Large intestine (tissue), 3 donors: ENCODE measurements at regions not wholly inside any gene's neighbourhood (a gene's known extent, or its start where the extent isn't known, plus 50 kb on each side); places are given as distances from the start of the nearest gene placed in this dataset.

ENCODE experiments used
- DNase-seq, 2 donors: peaks; one replicate each; pipeline versions ENCODE4 v3.0.0 to v3.0.0-alpha.2; 2013
- H3K27ac ChIP-seq: one replicate; pipeline ENCODE4 v1.5.1; 2013; ENCODE audit warnings: low read length
- H3K27me3 ChIP-seq: 2 replicates; pipeline ENCODE4 v1.6.1; 2013; ENCODE audit warnings: low read length; ENCODE audit not compliant: control insufficient read depth, insufficient read depth
- H3K36me3 ChIP-seq: 2 replicates; pipeline ENCODE4 v1.6.1; 2013; ENCODE audit warnings: low read length; ENCODE audit not compliant: control insufficient read depth, insufficient read depth
- H3K4me1 ChIP-seq: one replicate; pipeline ENCODE4 v1.6.1; 2013; ENCODE audit warnings: low read length; ENCODE audit not compliant: control insufficient read depth, insufficient read depth
- H3K4me3 ChIP-seq: one replicate; pipeline ENCODE4 v1.5.1; 2013; ENCODE audit warnings: low read length
- H3K9me3 ChIP-seq: one replicate; pipeline ENCODE4 v1.6.1; 2013; ENCODE audit warnings: mild to moderate bottlenecking, low read depth, low read length, moderate library complexity; ENCODE audit not compliant: control insufficient read depth
- WGBS: methylation state at CpG from one replicate; pipeline ENCODE4 v1.1.5; 2013; ENCODE audit warnings: low lambda C conversion rate; ENCODE audit not compliant: insufficient coverage; 5-methylcytosine and 5-hydroxymethylcytosine counted together

DNA sequence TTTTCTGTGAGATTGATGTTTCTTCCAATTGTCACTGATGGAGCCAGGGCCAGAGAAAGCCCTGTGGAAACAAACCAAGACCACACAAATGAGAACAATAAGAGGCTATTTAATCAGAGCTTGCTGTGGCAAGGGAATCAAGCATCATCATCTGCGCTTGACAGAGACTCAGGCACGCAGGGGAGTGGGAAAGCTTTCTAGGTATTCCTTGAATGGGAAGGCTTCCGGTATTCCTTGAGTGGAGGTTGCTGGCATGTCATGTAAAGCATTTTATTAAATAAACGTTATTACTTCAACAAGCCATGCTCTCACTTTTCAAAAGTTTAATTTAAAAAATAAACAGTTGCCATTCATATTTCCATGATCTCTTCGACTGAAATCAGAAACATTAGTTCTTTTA lies 194.6 kb upstream of the SYT4 start:
- WGBS: 60% methylated on average over 2 of the region's 5 CpGs
- Histone ChIP-seq H3K27ac (no peak overlapping the region), H3K27me3 (no peaks in the 10 kb centered on the region), H3K9me3 (no peaks in the 10 kb centered on the region), H3K36me3 (no peaks in the 10 kb centered on the region), H3K4me3 (no peak overlapping the region), H3K4me1 (no peaks in the 10 kb centered on the region)
- DNase-seq: no peak

DNA sequence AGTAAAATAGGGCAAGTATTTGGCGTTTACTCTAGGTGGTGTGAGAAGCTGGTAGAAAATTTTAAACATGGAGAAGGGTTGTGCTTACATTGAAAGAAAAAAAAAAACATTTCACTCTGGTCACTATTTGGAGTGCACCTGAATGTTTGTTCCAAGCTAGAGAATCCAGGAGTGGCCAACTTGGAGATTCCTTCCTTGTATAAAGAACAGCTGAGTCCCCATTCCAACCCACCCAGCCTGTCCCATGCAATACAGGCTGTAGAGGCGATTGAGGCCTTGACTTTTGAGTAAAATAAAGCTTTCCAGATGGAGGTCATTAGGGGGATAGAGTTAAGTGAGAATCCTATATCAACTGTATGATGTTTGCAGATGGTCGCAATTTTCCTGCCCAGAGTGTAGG lies 203.8 kb upstream of the SYT4 start:
- H3K27ac ChIP-seq: no peak overlapping the region
- DNase-seq: no peak
- no peaks in the 10 kb centered on the region for H3K36me3 ChIP-seq
- H3K27me3 ChIP-seq: no peaks in the 10 kb centered on the region
- no CpG with 5 or more reads among the region's 3 CpGs for WGBS
- peaks cover 6% of the 10 kb centered on the region for H3K9me3 ChIP-seq
- H3K4me3 ChIP-seq: no peak overlapping the region
- H3K4me1 ChIP-seq: no peaks in the 10 kb centered on the region

DNA sequence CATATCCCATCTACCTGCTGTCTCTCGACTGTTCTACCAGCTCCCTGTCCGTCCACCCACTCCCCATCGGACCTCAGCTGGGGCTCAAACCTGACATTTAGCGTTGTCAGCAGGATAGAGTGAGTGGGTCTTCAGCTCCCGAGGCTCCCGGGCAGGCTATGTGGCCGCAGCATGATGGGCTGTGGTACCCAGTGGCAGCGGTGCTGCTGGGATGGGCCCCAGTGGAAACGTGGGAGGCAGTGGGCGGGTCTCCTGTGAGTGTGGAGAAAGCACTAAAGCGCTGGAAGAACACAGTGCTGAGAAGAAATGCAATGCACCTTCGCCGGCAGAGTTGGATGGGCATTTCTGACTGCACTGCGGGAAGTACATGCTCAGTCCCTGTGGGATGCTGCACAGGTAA lies 204.8 kb upstream of the SYT4 start:
- no peak for DNase-seq
- no peaks in the 10 kb centered on the region for H3K36me3 ChIP-seq
- no peaks in the 10 kb centered on the region for H3K27me3 ChIP-seq
- peaks cover 12% of the 10 kb centered on the region for H3K9me3 ChIP-seq
- WGBS: no CpG with 5 or more reads among the region's 14 CpGs
- H3K4me1 ChIP-seq: no peaks in the 10 kb centered on the region
- no peak overlapping the region for H3K4me3 ChIP-seq
- no peak overlapping the region for H3K27ac ChIP-seq

DNA sequence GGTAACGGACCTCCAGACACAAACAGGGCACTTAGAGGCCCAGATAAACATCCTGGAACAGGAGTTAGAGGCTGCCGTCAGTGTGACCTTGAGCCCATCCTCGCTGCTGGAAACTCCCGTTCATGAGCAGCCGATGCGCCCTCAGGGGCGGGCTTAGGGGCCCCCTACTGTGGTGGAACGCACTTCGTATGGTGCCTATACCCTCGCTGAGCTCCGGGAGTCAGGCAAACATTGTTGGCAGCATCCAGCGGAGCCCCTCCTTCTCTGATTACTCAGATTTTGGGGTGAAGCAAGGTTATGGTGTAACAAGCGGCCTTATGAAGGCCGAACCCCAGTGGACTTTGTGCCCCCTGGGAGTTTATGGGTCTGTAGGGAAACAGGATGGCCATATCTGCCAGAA lies 205.3 kb upstream of the SYT4 start:
- Histone ChIP-seq H3K27ac (no peak overlapping the region), H3K27me3 (no peaks in the 10 kb centered on the region), H3K4me1 (no peaks in the 10 kb centered on the region), H3K36me3 (no peaks in the 10 kb centered on the region), H3K4me3 (no peak overlapping the region), H3K9me3 (peaks cover 12% of the 10 kb centered on the region)
- no peak for DNase-seq
- WGBS: no CpG with 5 or more reads among the region's 14 CpGs

DNA sequence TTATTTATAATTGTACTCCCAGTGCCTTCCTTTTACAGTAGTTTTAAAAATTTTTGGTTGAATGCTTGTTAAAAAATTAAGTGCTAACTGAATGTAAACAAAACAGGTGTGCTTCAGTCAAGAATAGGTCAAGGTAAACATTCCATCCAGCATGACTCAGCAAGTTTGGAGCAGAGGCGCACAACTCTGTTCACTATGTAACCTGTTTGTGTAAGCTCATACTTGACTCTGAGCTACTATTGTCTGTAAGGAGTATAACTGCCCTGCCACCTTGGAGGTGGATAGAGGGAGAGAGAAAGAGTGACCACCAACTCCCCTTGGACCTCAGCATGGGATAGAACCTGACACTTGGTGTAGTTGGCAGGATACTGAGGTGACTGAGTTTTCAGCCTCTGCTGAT lies 207.4 kb upstream of the SYT4 start:
- Histone ChIP-seq H3K9me3 (peaks cover 17% of the 10 kb centered on the region), H3K27ac (no peak overlapping the region), H3K4me3 (no peak overlapping the region), H3K4me1 (no peaks in the 10 kb centered on the region), H3K36me3 (no peaks in the 10 kb centered on the region), H3K27me3 (no peaks in the 10 kb centered on the region)
- DNase-seq: no peak
- WGBS: no CpG with 5 or more reads among the region's 1 CpG

DNA sequence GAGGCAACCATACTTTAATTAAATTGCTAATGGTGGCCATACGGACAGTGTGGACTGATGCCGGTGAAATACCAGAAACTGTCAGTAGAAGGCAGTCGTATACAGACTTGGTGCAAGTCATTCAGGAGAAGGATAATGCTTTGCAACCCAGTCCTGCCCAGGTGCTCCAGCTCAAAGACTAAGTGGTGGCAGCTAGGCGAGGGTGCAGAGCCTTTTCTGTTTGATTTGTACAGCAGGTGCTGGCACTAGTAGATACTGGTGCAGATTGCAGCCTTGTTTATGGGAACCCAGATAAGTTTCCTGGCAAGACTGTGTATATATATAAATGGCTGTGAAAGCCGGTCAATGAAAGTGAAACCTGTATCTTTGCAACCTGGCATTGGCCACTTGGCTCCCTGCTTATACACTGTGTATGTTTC lies 208.3 kb upstream of the SYT4 start:
- no peak for DNase-seq
- WGBS: no CpG with 5 or more reads among the region's 5 CpGs
- Histone ChIP-seq H3K27me3 (no peaks in the 10 kb centered on the region), H3K4me3 (no peak overlapping the region), H3K4me1 (no peaks in the 10 kb centered on the region), H3K9me3 (peaks cover 17% of the 10 kb centered on the region), H3K27ac (no peak overlapping the region), H3K36me3 (no peaks in the 10 kb centered on the region)

DNA sequence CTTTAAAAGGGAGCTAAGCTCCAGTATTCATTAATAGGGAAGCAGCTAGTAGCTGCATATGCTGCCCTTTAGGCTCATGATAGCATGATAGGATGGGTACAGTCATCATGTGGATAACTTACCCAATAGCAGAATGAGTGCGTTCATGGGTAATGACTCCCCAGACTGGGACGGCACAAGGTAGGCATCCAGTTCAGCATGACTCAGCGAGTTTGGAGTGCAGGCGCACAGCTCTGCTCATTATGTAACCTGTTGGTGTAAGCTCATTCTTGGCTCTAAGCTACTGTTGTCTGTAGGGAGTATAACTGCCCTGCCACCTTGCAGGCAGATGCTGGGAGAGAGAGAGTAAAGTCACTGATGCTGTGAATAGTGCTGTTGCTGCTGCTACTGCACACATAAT lies 209.2 kb upstream of the SYT4 start:
- no peaks in the 10 kb centered on the region for H3K27me3 ChIP-seq
- no peaks in the 10 kb centered on the region for H3K4me1 ChIP-seq
- no peak overlapping the region for H3K4me3 ChIP-seq
- WGBS: no CpG with 5 or more reads among the region's 4 CpGs
- no peak overlapping the region for H3K27ac ChIP-seq
- no peaks in the 10 kb centered on the region for H3K36me3 ChIP-seq
- H3K9me3 ChIP-seq: peaks cover 17% of the 10 kb centered on the region
- peak in 1 of 2 donors; percentile 8 for DNase-seq

DNA sequence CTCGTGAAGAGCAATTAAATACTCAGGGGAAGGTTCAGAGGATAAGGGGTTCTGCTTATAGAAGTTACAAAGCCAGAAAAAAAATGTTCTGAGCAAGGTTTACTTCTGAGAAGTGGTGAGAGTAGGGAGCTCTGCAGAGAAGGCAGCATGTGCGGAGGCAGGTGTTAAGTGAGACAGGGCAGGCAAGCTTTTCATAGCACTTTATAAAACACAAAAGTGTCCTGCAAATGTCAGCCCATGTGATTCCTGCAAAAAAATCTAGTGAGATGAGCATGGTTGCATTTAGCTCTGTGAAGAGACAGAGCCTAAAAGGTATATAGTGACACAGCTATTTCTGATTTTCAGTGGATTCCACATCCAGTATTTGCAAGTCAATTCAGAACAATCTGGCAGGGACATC lies 223.8 kb upstream of the SYT4 start:
- Histone ChIP-seq H3K9me3 (no peaks in the 10 kb centered on the region), H3K4me3 (no peak overlapping the region), H3K27ac (no peak overlapping the region), H3K36me3 (no peaks in the 10 kb centered on the region), H3K4me1 (no peaks in the 10 kb centered on the region), H3K27me3 (no peaks in the 10 kb centered on the region)
- 71% methylated on average over 1 of the region's 2 CpGs for WGBS
- DNase-seq: no peak

DNA sequence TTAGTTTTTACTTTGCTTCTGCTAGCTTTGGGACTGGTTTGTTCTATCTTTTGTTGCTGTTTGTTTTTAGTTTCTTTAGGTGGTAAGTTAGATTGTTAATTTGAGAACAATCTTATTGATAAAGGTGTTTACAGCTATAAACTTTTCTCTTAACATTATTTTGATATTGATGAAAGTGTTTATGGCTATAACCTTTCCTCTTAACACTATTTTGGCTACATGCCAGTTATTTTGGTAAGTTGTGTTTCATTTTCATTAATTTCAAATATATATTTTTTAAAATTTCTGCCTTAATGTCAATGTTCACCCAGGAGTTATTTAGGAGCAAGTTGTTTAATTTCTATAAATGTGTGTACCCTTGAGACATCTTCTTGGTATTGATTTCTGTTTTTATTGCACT lies 229.6 kb upstream of the SYT4 start:
- H3K9me3 ChIP-seq: no peaks in the 10 kb centered on the region
- H3K36me3 ChIP-seq: no peaks in the 10 kb centered on the region
- no peak overlapping the region for H3K27ac ChIP-seq
- H3K4me3 ChIP-seq: no peak overlapping the region
- no peak for DNase-seq
- H3K27me3 ChIP-seq: no peaks in the 10 kb centered on the region
- H3K4me1 ChIP-seq: no peaks in the 10 kb centered on the region

DNA sequence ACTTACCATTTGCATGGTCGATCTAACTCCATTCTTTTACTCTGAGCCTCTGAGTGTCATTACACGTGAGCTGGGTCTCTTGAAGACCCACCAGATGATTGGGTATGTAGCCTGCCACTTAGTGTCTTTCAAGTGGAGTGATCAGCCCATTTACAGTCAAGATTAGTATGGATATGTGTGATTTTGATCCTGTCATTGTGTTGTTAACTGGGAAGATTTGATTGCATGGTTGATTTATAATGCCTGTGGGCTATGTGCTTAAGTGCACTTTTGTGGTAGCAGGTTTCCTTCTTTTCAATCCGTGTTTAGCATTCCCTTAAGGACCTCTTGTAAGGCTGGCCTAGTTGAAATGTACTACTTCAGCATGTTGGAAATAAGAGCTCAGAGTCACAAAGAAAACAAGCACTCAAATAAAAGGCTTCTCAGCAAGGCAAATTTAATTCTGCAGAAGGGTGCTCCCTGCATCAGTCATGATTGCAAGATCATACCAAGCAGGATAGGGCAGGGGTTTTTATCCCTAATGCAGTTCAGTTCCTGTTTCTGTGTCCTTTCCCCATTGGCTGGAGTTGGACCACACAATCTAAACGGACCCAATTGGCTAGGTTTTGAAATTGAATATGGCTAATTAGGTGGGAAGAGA lies 230.7 kb upstream of the SYT4 start:
- Histone ChIP-seq H3K27ac (no peak overlapping the region), H3K4me1 (no peaks in the 10 kb centered on the region), H3K4me3 (no peak overlapping the region), H3K36me3 (no peaks in the 10 kb centered on the region), H3K27me3 (no peaks in the 10 kb centered on the region), H3K9me3 (no peaks in the 10 kb centered on the region)
- 100% methylated on average over 1 of the region's 4 CpGs for WGBS
- DNase-seq: no peak

DNA sequence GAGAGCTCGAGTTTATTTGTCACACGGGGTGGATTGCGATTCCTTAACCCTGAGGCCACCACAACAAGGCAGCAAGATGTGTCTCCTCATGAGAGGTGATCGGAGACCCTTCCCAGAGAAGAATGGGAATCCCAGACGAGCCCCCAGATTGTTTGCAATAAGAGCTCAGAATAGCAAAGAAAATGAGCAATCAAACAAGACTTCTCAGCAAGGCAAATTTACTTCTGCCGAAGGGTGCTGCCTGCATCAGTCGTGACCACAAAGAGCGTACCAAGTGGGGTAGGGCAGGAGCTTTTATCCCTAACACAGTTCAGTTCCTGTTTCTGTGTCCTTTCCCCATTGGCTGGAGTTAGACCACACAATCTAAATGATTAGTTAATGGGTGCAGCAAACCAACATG lies 237.5 kb upstream of the SYT4 start:
- H3K27me3 ChIP-seq: no peaks in the 10 kb centered on the region
- H3K27ac ChIP-seq: no peak overlapping the region
- no peak for DNase-seq
- no peak overlapping the region for H3K4me3 ChIP-seq
- WGBS: 100% methylated on average over 1 of the region's 8 CpGs
- no peaks in the 10 kb centered on the region for H3K9me3 ChIP-seq
- H3K36me3 ChIP-seq: no peaks in the 10 kb centered on the region
- no peaks in the 10 kb centered on the region for H3K4me1 ChIP-seq
